DOHH2 (cell line): ENCODE measurements at regions not wholly inside any gene's neighbourhood (a gene's known extent, or its start where the extent isn't known, plus 50 kb on each side); places are given as distances from the start of the nearest gene placed in this dataset.
"Not testable (repeated sequence)": the region's sequence is repeated elsewhere in the genome, so short reads cannot be mapped to it uniquely, and the experiment has no call there.

Experiments
- H3F3A ChIP-seq: fragments of 200-600 bp; sonication (generic), shearing (Covaris generic); 2 replicates; pipeline ENCODE4 v1.6.0; 2016; ENCODE audit warnings: antibody characterized with exemption, mild to moderate bottlenecking; ENCODE audit not compliant: control insufficient read depth, insufficient read depth
- H3K27ac ChIP-seq: fragments of 200-600 bp; sonication (generic); 2 replicates; pipeline ENCODE4 v1.5.1; 2014; ENCODE audit warnings: low read depth, mild to moderate bottlenecking, low read length, moderate library complexity
- H3K27me3 ChIP-seq: fragments of 200-600 bp; sonication (generic); 2 replicates; pipeline ENCODE4 v1.6.1; 2014; ENCODE audit warnings: mild to moderate bottlenecking, low read length, mixed read lengths; ENCODE audit not compliant: control insufficient read depth
- H3K36me3 ChIP-seq: fragments of 200-600 bp; sonication (generic); 2 replicates; pipeline ENCODE4 v1.6.1; 2014; ENCODE audit warnings: mild to moderate bottlenecking, low read length, moderate library complexity, mixed read lengths; ENCODE audit not compliant: control insufficient read depth
- H3K4me1 ChIP-seq: fragments of 200-600 bp; sonication (generic); 2 replicates; pipeline ENCODE4 v1.6.1; 2014; ENCODE audit warnings: mild to moderate bottlenecking, low read length, mixed read lengths; ENCODE audit not compliant: control insufficient read depth
- H3K4me2 ChIP-seq: fragments of 200-600 bp; sonication (generic); 2 replicates; pipeline ENCODE4 v1.6.0; 2014; ENCODE audit warnings: mild to moderate bottlenecking, low read length, moderate library complexity
- H3K4me3 ChIP-seq: fragments of 200-600 bp; sonication (generic); 2 replicates; pipeline ENCODE4 v1.5.1; 2014; ENCODE audit warnings: mild to moderate bottlenecking, low read length, mixed read lengths
- H3K79me2 ChIP-seq: fragments of 200-600 bp; sonication (generic); 2 replicates; pipeline ENCODE4 v1.6.1; 2014; ENCODE audit warnings: mild to moderate bottlenecking, low read length, mixed read lengths; ENCODE audit not compliant: control insufficient read depth
- H3K9me2 ChIP-seq: fragments of 200-600 bp; sonication (generic); replicated peaks from 2 replicates; pipeline ENCODE4 v1.6.1; 2014; ENCODE audit warnings: mild to moderate bottlenecking, low read length, mixed read lengths; ENCODE audit not compliant: control insufficient read depth
- H3K9me3 ChIP-seq: fragments of 200-600 bp; sonication (generic); 2 replicates; pipeline ENCODE4 v1.6.1; 2014; ENCODE audit warnings: antibody characterized with exemption, low read length, mixed read lengths; ENCODE audit not compliant: control insufficient read depth, insufficient read depth
- H4K20me1 ChIP-seq: fragments of 200-600 bp; sonication (generic); 2 replicates; pipeline ENCODE4 v1.6.0; 2014; ENCODE audit warnings: low read depth, mild to moderate bottlenecking, antibody characterized with exemption, low read length, moderate library complexity; ENCODE audit not compliant: control insufficient read depth, insufficient read depth
- CTCF ChIP-seq: fragments of 200-600 bp; sonication (generic); IDR thresholded peaks from one replicate; pipeline ENCODE4 v1.5.1; 2014; ENCODE audit warnings: antibody characterized with exemption, mild to moderate bottlenecking, low read depth, low read length; ENCODE audit not compliant: poor library complexity, severe bottlenecking
- EZH2phosphoT487 ChIP-seq: fragments of 200-600 bp; sonication (generic); IDR thresholded peaks from 2 replicates; pipeline ENCODE4 v1.6.1; 2017; ENCODE audit warnings: borderline replicate concordance, mild to moderate bottlenecking, antibody characterized with exemption, low read length, moderate library complexity, mixed read lengths

GRCh38 chr3:127073941-127074820, 91.3 kb downstream of the PLXNA1 start:
- Histone ChIP-seq H3K4me2 (peak overlapping the region; percentile 73), H3K4me1 (peaks cover 42% of the 10 kb centered on the region), H3F3A (peaks cover 12% of the 10 kb centered on the region), H3K27me3 (peaks cover 17% of the 10 kb centered on the region; the same call in 1 of the 2 replicates), H3K4me3 (peak overlapping the region; percentile 57), H3K36me3 (no peaks in the 10 kb centered on the region), H3K9me3 (peaks cover 6% of the 10 kb centered on the region), H3K79me2 (no peaks in the 10 kb centered on the region), H3K9me2 (no peaks in the 10 kb centered on the region), H4K20me1 (peaks cover 6% of the 10 kb centered on the region; the same call in 1 of the 2 replicates), H3K27ac (peak overlapping the region; percentile 71)
- TF ChIP-seq EZH2phosphoT487 (no peak), CTCF (no peak)

GRCh38 chr3:127074900-127075360, 92.0 kb downstream of the PLXNA1 start:
- peak overlapping the region; percentile 71 for H3K27ac ChIP-seq
- no peaks in the 10 kb centered on the region for H3K36me3 ChIP-seq
- H3K4me2 ChIP-seq: peak overlapping the region; percentile 73
- peak overlapping the region; percentile 57 for H3K4me3 ChIP-seq
- H3K9me3 ChIP-seq: peaks cover 6% of the 10 kb centered on the region
- TF ChIP-seq CTCF (no peak), EZH2phosphoT487 (peak; percentile 98; the same call in 1 of the 2 replicates)
- no peaks in the 10 kb centered on the region for H3K9me2 ChIP-seq
- H3K79me2 ChIP-seq: no peaks in the 10 kb centered on the region
- peaks cover 17% of the 10 kb centered on the region; the same call in 1 of the 2 replicates for H3K27me3 ChIP-seq
- H3K4me1 ChIP-seq: peaks cover 49% of the 10 kb centered on the region
- H3F3A ChIP-seq: peaks cover 12% of the 10 kb centered on the region
- peaks cover 6% of the 10 kb centered on the region; the same call in 1 of the 2 replicates for H4K20me1 ChIP-seq

- not testable (repeated sequence) for H3K36me3 ChIP-seq, H4K20me1 ChIP-seq, H3K27ac ChIP-seq, H3K9me3 ChIP-seq, H3K9me2 ChIP-seq, H3K79me2 ChIP-seq, H3K4me2 ChIP-seq, H3K4me3 ChIP-seq
- Histone ChIP-seq H3K27me3 (peaks cover 12% of the 10 kb centered on the region; the same call in 1 of the 2 replicates), H3F3A (peaks cover 15% of the 10 kb centered on the region), H3K4me1 (peaks cover 49% of the 10 kb centered on the region)
Measured at GRCh38 chr3:127076166-127076992, 93.5 kb downstream of the PLXNA1 start.
